NCI-H2029 treated with DMSO at 0.1 percent for 48 hours (cell line): ENCODE measurements at regions not wholly inside any gene's neighbourhood (a gene's known extent, or its start where the extent isn't known, plus 50 kb on each side); places are given as distances from the start of the nearest gene placed in this dataset.
A peak's percentile ranks its signal among the peaks of the same experiment; 100 is the strongest.
"Not testable (repeated sequence)": the region's sequence is repeated elsewhere in the genome, so short reads cannot be mapped to it uniquely, and the experiment has no call there.

Experiments used
- DNase-seq: peaks from one replicate; lab custom pipeline; 2025; lab: John Stamatoyannopoulos, UW

GRCh38 chr7:104074529-104074928, 85.1 kb upstream of the RELN start:
- no peak for DNase-seq

- not testable (repeated sequence) for DNase-seq
Observed at GRCh38 chr7:104071641-104072040, 82.2 kb upstream of the RELN start.

- DNase-seq: no peak
Observed at GRCh38 chr7:104065491-104065890, 76.0 kb upstream of the RELN start.

GRCh38 chr7:104064969-104065387, 75.5 kb upstream of the RELN start:
- no peak for DNase-seq

- DNase-seq: not testable (repeated sequence)
Observed at GRCh38 chr7:104063797-104064196, 74.3 kb upstream of the RELN start.

- no peak for DNase-seq
Observed at GRCh38 chr7:104061652-104062051, 72.2 kb upstream of the RELN start.

- DNase-seq: not testable (repeated sequence)
Observed at GRCh38 chr7:104059837-104060236, 70.4 kb upstream of the RELN start.

GRCh38 chr7:104059103-104059502, 69.6 kb upstream of the RELN start:
- DNase-seq: no peak

GRCh38 chr7:104054362-104054761, 64.9 kb upstream of the RELN start:
- DNase-seq: no peak

GRCh38 chr7:104052979-104053378, 63.5 kb upstream of the RELN start:
- no peak for DNase-seq

GRCh38 chr7:104048055-104048454, 58.6 kb upstream of the RELN start:
- no peak for DNase-seq

- no peak for DNase-seq
Observed at GRCh38 chr7:104045183-104045582, 55.7 kb upstream of the RELN start.

- DNase-seq: peak; percentile 27
Observed at GRCh38 chr7:104040666-104041065, 51.2 kb upstream of the RELN start.

GRCh38 chr7:104039363-104039762, 49.9 kb upstream of the RELN start:
- DNase-seq: no peak
